NCI-H1694 treated with DMSO at 0.1 percent for 48 hours (cell line): ENCODE measurements at regions not wholly inside any gene's neighbourhood (a gene's known extent, or its start where the extent isn't known, plus 50 kb on each side); places are given as distances from the start of the nearest gene placed in this dataset.

Experiments
- DNase-seq: peaks from one replicate; lab custom pipeline; 2025; lab: John Stamatoyannopoulos, UW

GRCh38 chr4:128355305-128355704, 67.7 kb upstream of the PGRMC2 start:
- DNase-seq: no peak

GRCh38 chr4:128354205-128354821, 66.7 kb upstream of the PGRMC2 start:
- no peak for DNase-seq

GRCh38 chr4:128353791-128354190, 66.2 kb upstream of the PGRMC2 start:
- DNase-seq: no peak

- DNase-seq: no peak
Observed at GRCh38 chr4:128351502-128351901, 63.9 kb upstream of the PGRMC2 start.

GRCh38 chr4:128350449-128351045, 62.9 kb upstream of the PGRMC2 start:
- no peak for DNase-seq

- DNase-seq: no peak
Observed at GRCh38 chr4:128349921-128350320, 62.3 kb upstream of the PGRMC2 start.

- no peak for DNase-seq
Observed at GRCh38 chr4:128347930-128348660, 60.5 kb upstream of the PGRMC2 start.

- no peak for DNase-seq
Observed at GRCh38 chr4:128347175-128347868, 59.7 kb upstream of the PGRMC2 start.

GRCh38 chr4:128346054-128346716, 58.6 kb upstream of the PGRMC2 start:
- DNase-seq: no peak

GRCh38 chr4:128345650-128346049, 58.0 kb upstream of the PGRMC2 start:
- DNase-seq: no peak

- DNase-seq: no peak
Observed at GRCh38 chr4:128342762-128343161, 55.1 kb upstream of the PGRMC2 start.

- no peak for DNase-seq
Observed at GRCh38 chr4:128341634-128342033, 54.0 kb upstream of the PGRMC2 start.

GRCh38 chr4:128338634-128339355, 51.2 kb upstream of the PGRMC2 start:
- no peak for DNase-seq

- no peak for DNase-seq
Observed at GRCh38 chr4:128337863-128338262, 50.2 kb upstream of the PGRMC2 start.
